GM19240 (cell line): ENCODE measurements at regions not wholly inside any gene's neighbourhood (a gene's known extent, or its start where the extent isn't known, plus 50 kb on each side); places are given as distances from the start of the nearest gene placed in this dataset.
"Not testable (repeated sequence)": the region's sequence is repeated elsewhere in the genome, so short reads cannot be mapped to it uniquely, and the experiment has no call there.

Experiments used
- DNase-seq: peaks from one replicate; pipeline ENCODE4 v3.0.0; 2011; ENCODE audit warnings: low spot score; ENCODE audit not compliant: insufficient read length

GRCh38 chr2:3036432-3037125 is 341.0 kb downstream of the EIPR1 start:
- DNase-seq: no peak

- DNase-seq: no peak
Measured at GRCh38 chr2:3035385-3036050, 342.1 kb downstream of the EIPR1 start.

- no peak for DNase-seq
Measured at GRCh38 chr2:3034856-3035255, 342.8 kb downstream of the EIPR1 start.

- no peak for DNase-seq
Measured at GRCh38 chr2:3034396-3034795, 343.2 kb downstream of the EIPR1 start.

GRCh38 chr2:3033315-3033714 is 344.3 kb downstream of the EIPR1 start:
- DNase-seq: no peak

- DNase-seq: not testable (repeated sequence)
Measured at GRCh38 chr2:3030791-3031190, 346.8 kb downstream of the EIPR1 start.

GRCh38 chr2:3025984-3026383 is 351.6 kb downstream of the EIPR1 start:
- no peak for DNase-seq

- no peak for DNase-seq
Measured at GRCh38 chr2:3025261-3025660, 352.4 kb downstream of the EIPR1 start.

GRCh38 chr2:3024401-3024935 is 353.1 kb downstream of the EIPR1 start:
- no peak for DNase-seq

GRCh38 chr2:3023531-3023930 is 354.1 kb downstream of the EIPR1 start:
- no peak for DNase-seq

- DNase-seq: no peak
Measured at GRCh38 chr2:3022841-3023372, 354.7 kb downstream of the EIPR1 start.

GRCh38 chr2:3021720-3022119 is 355.9 kb downstream of the EIPR1 start:
- DNase-seq: no peak

GRCh38 chr2:3010001-3010400 is 367.6 kb downstream of the EIPR1 start:
- DNase-seq: no peak

- no peak for DNase-seq
Measured at GRCh38 chr2:3009483-3009882, 368.1 kb downstream of the EIPR1 start.

GRCh38 chr2:3009005-3009404 is 368.6 kb downstream of the EIPR1 start:
- no peak for DNase-seq

GRCh38 chr2:3008561-3008960 is 369.1 kb downstream of the EIPR1 start:
- no peak for DNase-seq

- DNase-seq: no peak
Measured at GRCh38 chr2:3007135-3007534, 370.5 kb downstream of the EIPR1 start.

- DNase-seq: no peak
Measured at GRCh38 chr2:3005859-3006501, 371.6 kb downstream of the EIPR1 start.

GRCh38 chr2:3001615-3002560 is 375.7 kb downstream of the EIPR1 start:
- no peak for DNase-seq

- DNase-seq: no peak
Measured at GRCh38 chr2:3000968-3001367, 376.6 kb downstream of the EIPR1 start.

GRCh38 chr2:3000125-3000524 is 377.5 kb downstream of the EIPR1 start:
- no peak for DNase-seq
